ENCODE measurements at regions not wholly inside any gene's neighbourhood (a gene's known extent, or its start where the extent isn't known, plus 50 kb on each side); places are given as distances from the start of the nearest gene placed in this dataset.

DNA sequence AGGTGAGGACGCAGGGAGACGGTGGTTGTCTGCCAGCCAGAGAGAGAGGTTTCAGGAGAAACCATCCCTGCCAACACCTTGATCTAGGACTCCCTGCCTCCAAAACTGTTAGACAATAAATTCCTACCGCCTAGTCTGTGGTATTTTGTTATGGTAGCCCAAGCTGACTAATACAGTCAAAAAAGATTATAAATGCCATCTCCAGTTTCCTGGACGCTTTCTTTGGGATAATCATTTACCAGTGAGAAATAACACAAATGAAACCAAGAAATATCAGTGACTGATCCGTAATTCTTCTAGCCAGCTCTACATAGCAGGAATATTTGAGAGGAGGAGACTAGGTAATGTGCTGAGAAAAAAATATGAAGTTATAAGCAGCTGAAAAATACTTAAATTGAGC is 707.8 kb upstream of the LMCD1 start:
- Histone ChIP-seq H3K4me3 (ENCODE audit: low read length) (no peak overlapping the region), H3K9ac (ENCODE audit: low read depth, low read length) (no peak overlapping the region), H3K9me3 (replicated peaks; ENCODE audit: low read length) (peaks cover 3% of the 10 kb centered on the region), H3K4me2 (ENCODE audit: low read length) (no peak overlapping the region), H3K4me1 (ENCODE audit: control insufficient read depth, insufficient read depth, low read length) (no peaks in the 10 kb centered on the region), H3K36me3 (ENCODE audit: insufficient read depth, low read length) (no peaks in the 10 kb centered on the region), H3K27me3 (ENCODE audit: control insufficient read depth, insufficient read depth, low read length) (no peaks in the 10 kb centered on the region)

DNA sequence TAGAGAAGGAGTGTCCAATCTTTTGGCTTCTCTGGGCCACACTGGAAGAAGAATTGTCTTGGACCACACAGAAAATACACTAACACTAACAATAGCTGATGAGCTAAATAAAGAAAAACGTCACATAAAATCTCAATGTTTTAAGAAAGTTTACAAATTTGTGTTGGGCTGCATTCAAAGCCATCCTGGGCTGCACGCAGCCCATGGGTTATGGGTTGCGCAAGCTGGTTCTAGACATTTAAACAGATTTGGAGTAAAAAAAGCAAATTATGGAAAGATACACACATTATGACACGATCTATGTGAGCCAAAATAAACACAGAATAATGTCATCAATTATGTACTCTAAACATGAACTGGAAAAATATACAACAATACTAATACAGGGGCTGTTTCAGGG is 703.3 kb upstream of the LMCD1 start:
- H3K4me1 ChIP-seq (ENCODE audit: control insufficient read depth, insufficient read depth, low read length), result no peaks in the 10 kb centered on the region
- H3K4me3 ChIP-seq (ENCODE audit: low read length), result no peak overlapping the region
- no peaks in the 10 kb centered on the region for H3K27me3 ChIP-seq (ENCODE audit: control insufficient read depth, insufficient read depth, low read length)
- no peaks in the 10 kb centered on the region for H3K36me3 ChIP-seq (ENCODE audit: insufficient read depth, low read length)
- no peak overlapping the region for H3K4me2 ChIP-seq (ENCODE audit: low read length)
- H3K9me3 ChIP-seq (replicated peaks; ENCODE audit: low read length), result no peaks in the 10 kb centered on the region
- H3K9ac ChIP-seq (ENCODE audit: low read depth, low read length), result no peak overlapping the region

DNA sequence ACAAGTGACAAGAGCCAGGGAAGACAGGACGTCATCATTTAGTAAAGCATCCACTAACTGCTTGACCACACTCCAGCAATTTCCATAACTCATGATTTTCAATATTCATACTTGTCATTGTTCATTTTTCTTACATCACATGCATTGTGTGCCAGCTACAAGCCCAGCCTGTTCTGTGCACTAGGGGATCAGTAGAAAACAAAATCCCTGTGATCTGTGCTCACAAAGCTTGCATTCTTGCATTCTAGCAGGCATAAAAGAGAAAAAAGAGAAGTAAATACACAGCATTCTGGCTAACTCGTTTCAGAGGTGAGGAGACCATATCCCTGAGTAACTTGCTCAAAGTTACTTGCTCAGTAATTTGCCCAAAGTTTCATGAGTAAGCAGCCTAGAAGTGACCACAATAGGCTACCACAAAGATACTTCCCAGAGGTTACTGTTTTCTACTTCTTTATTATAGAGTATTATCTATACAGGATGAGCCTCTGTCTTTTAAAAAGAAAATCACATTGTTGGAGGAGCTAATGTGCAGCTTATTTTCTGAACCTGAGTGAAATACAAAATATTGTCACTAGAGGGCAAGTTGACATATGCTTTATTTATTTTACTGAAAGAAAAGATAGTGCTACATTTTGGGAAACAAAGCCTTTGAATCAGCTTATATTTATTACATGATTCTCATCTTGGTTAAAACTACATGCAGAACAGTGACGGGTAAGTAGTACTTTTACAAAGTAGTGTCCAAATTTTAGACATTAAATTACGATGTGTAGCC is 701.4 kb upstream of the LMCD1 start:
- Histone ChIP-seq H3K9me3 (replicated peaks; ENCODE audit: low read length) (no peaks in the 10 kb centered on the region), H3K4me2 (ENCODE audit: low read length) (no peak overlapping the region), H3K9ac (ENCODE audit: low read depth, low read length) (no peak overlapping the region), H3K4me3 (ENCODE audit: low read length) (no peak overlapping the region), H3K27me3 (ENCODE audit: control insufficient read depth, insufficient read depth, low read length) (no peaks in the 10 kb centered on the region), H3K4me1 (ENCODE audit: control insufficient read depth, insufficient read depth, low read length) (no peaks in the 10 kb centered on the region), H3K36me3 (ENCODE audit: insufficient read depth, low read length) (no peaks in the 10 kb centered on the region)

DNA sequence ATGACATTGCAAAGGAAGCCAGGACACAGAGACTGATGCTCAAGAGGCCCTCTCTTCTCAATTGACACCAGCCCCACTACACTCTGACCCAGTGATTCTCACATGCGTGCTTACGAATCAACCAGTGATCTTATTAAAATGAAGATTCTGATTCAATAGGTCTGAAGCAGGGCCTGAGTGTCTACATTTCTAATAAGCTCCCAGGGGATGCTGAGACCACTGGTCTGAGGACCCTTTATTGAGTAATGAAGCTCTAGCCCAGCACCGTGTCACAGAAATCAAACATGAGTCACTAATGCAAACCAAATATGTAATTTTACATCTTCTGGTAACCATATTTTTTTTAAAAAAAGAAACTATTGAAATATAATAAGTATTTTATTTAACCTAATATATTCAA is 689.1 kb upstream of the LMCD1 start:
- no peak overlapping the region for H3K4me3 ChIP-seq (ENCODE audit: low read length)
- no peaks in the 10 kb centered on the region for H3K4me1 ChIP-seq (ENCODE audit: control insufficient read depth, insufficient read depth, low read length)
- H3K4me2 ChIP-seq (ENCODE audit: low read length), result no peak overlapping the region
- H3K9ac ChIP-seq (ENCODE audit: low read depth, low read length), result no peak overlapping the region
- no peaks in the 10 kb centered on the region for H3K27me3 ChIP-seq (ENCODE audit: control insufficient read depth, insufficient read depth, low read length)
- no peaks in the 10 kb centered on the region for H3K36me3 ChIP-seq (ENCODE audit: insufficient read depth, low read length)
- H3K9me3 ChIP-seq (replicated peaks; ENCODE audit: low read length), result peaks cover 7% of the 10 kb centered on the region

DNA sequence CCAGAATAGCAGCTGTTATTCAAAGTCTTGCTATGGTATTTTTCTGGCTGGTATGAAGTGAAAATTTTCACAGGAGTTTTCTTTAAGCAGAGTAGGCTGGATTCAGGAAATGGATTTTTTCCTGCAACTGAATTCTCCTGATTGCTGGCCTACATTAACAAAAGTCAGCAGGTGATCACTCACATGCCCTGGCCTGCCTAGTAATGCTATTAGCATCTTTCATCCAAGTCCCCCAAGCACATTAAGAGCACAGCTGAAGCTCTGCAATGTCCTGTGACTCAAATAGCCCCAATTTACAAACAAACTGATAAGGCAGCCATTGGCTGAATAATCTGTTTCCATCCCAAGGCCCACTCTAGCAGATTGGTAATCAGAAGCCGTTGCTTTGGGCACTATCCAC is 688.3 kb upstream of the LMCD1 start:
- no peaks in the 10 kb centered on the region for H3K4me1 ChIP-seq (ENCODE audit: control insufficient read depth, insufficient read depth, low read length)
- no peak overlapping the region for H3K9ac ChIP-seq (ENCODE audit: low read depth, low read length)
- no peak overlapping the region for H3K4me2 ChIP-seq (ENCODE audit: low read length)
- H3K36me3 ChIP-seq (ENCODE audit: insufficient read depth, low read length), result no peaks in the 10 kb centered on the region
- peaks cover 7% of the 10 kb centered on the region for H3K9me3 ChIP-seq (replicated peaks; ENCODE audit: low read length)
- H3K4me3 ChIP-seq (ENCODE audit: low read length), result no peak overlapping the region
- no peaks in the 10 kb centered on the region for H3K27me3 ChIP-seq (ENCODE audit: control insufficient read depth, insufficient read depth, low read length)

DNA sequence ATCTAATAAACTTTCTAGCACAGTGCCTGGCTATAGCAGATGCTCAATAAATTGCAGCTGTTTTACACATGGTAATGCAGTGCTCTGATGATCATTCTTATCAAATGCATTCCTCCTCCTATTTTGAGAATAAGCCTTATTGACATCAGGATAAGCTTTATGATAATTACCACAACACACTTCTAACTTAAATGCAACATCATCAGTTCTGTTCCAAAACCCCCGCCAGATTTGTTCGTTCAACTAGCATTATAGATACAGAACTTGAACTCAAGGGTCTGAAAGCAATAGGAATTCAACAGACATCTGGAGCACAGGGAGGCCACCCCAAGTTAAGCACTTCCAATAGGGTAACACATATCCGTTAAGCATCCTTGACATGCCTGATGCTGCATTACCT is 684.4 kb upstream of the LMCD1 start:
- Histone ChIP-seq H3K4me3 (ENCODE audit: low read length) (no peak overlapping the region), H3K9ac (ENCODE audit: low read depth, low read length) (no peak overlapping the region), H3K4me2 (ENCODE audit: low read length) (no peak overlapping the region), H3K4me1 (ENCODE audit: control insufficient read depth, insufficient read depth, low read length) (no peaks in the 10 kb centered on the region), H3K36me3 (ENCODE audit: insufficient read depth, low read length) (no peaks in the 10 kb centered on the region), H3K9me3 (replicated peaks; ENCODE audit: low read length) (peaks cover 7% of the 10 kb centered on the region), H3K27me3 (ENCODE audit: control insufficient read depth, insufficient read depth, low read length) (no peaks in the 10 kb centered on the region)

DNA sequence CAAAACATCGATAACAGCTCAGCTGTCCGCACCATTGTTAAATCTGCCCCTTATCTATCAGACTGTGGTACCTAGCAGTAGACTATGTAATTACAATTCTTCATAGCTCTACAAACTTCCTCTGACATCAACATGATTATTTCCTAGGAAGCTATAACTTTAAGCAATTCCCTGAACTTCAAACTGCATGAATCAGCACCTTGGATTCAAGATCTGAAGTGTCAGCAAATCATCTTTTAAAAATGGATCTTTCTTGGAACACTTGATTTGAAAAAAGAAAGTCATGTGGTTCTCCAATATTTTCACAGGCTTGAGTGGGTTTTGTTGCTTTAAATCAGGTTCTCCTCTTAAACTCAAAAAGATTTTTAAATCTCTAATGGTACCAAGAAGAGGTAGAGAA is 680.7 kb upstream of the LMCD1 start:
- Histone ChIP-seq H3K36me3 (ENCODE audit: insufficient read depth, low read length) (no peaks in the 10 kb centered on the region), H3K4me2 (ENCODE audit: low read length) (no peak overlapping the region), H3K4me3 (ENCODE audit: low read length) (no peak overlapping the region), H3K27me3 (ENCODE audit: control insufficient read depth, insufficient read depth, low read length) (no peaks in the 10 kb centered on the region), H3K9ac (ENCODE audit: low read depth, low read length) (no peak overlapping the region), H3K4me1 (ENCODE audit: control insufficient read depth, insufficient read depth, low read length) (no peaks in the 10 kb centered on the region), H3K9me3 (replicated peaks; ENCODE audit: low read length) (peaks cover 9% of the 10 kb centered on the region)

DNA sequence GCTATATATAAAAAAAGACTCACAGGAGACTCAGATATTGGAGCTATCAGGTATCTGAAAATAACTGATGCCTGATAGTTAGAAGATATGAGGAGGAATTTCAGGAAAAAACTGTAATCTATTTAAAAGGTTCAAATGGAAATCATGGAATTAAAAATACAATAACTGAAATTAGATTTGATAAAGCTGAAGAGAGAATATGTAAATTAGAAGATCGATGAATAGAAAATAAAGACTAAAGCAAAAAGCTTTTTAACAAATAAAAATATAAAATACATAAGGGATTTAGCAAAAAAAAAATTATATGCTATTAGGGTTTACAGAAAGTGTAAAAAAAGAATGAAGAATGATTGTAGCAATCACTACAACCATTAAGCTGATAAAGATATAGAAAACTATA is 679.8 kb upstream of the LMCD1 start:
- H3K9me3 ChIP-seq (replicated peaks; ENCODE audit: low read length), result peaks cover 4% of the 10 kb centered on the region
- H3K9ac ChIP-seq (ENCODE audit: low read depth, low read length), result no peak overlapping the region
- H3K4me3 ChIP-seq (ENCODE audit: low read length), result no peak overlapping the region
- H3K36me3 ChIP-seq (ENCODE audit: insufficient read depth, low read length), result no peaks in the 10 kb centered on the region
- no peaks in the 10 kb centered on the region for H3K4me1 ChIP-seq (ENCODE audit: control insufficient read depth, insufficient read depth, low read length)
- no peak overlapping the region for H3K4me2 ChIP-seq (ENCODE audit: low read length)
- H3K27me3 ChIP-seq (ENCODE audit: control insufficient read depth, insufficient read depth, low read length), result no peaks in the 10 kb centered on the region

DNA sequence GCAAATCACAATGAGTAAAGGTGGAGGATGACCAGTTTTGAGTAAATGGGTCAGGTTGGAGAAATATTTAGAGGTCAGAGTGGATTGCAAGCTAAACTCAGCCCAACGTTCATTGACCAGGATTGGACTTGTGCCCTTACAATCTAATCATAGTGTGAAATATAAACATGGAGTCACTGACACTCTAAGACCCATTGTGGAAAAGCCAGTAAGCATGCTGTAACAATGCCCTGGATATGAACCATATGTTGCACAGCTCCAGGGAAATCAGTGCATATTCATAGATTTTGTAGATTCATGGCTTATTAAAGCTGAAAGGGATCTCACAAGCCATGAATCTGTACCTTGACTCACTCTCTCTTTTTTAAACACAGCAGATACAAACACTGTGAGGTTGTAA is 660.2 kb upstream of the LMCD1 start:
- Histone ChIP-seq H3K9me3 (replicated peaks; ENCODE audit: low read length) (no peaks in the 10 kb centered on the region), H3K4me1 (ENCODE audit: control insufficient read depth, insufficient read depth, low read length) (no peaks in the 10 kb centered on the region), H3K36me3 (ENCODE audit: insufficient read depth, low read length) (no peaks in the 10 kb centered on the region), H3K4me3 (ENCODE audit: low read length) (no peak overlapping the region), H3K9ac (ENCODE audit: low read depth, low read length) (no peak overlapping the region), H3K4me2 (ENCODE audit: low read length) (no peak overlapping the region), H3K27me3 (ENCODE audit: control insufficient read depth, insufficient read depth, low read length) (no peaks in the 10 kb centered on the region)

DNA sequence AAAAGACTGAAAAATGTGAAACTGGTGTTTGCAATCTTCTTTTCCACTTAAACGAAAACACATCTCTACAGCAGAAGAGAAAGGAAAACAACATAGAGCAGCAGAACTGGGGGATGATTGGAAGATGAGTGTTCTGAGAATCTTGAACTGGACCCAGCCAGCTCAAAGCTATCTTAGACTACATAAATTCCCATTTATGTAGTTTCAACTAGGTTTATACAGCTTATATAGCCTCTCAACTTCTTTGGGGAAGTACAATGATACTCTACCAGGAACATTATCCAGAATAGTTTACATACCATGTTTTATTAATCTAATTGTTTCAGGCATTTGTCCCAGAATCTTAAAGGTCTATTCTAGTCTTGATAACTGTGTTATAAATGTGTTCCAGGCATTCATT is 658.2 kb upstream of the LMCD1 start:
- no peaks in the 10 kb centered on the region for H3K27me3 ChIP-seq (ENCODE audit: control insufficient read depth, insufficient read depth, low read length)
- no peak overlapping the region for H3K9ac ChIP-seq (ENCODE audit: low read depth, low read length)
- no peaks in the 10 kb centered on the region for H3K36me3 ChIP-seq (ENCODE audit: insufficient read depth, low read length)
- no peaks in the 10 kb centered on the region for H3K4me1 ChIP-seq (ENCODE audit: control insufficient read depth, insufficient read depth, low read length)
- H3K4me3 ChIP-seq (ENCODE audit: low read length), result no peak overlapping the region
- no peak overlapping the region for H3K4me2 ChIP-seq (ENCODE audit: low read length)
- H3K9me3 ChIP-seq (replicated peaks; ENCODE audit: low read length), result no peaks in the 10 kb centered on the region

DNA sequence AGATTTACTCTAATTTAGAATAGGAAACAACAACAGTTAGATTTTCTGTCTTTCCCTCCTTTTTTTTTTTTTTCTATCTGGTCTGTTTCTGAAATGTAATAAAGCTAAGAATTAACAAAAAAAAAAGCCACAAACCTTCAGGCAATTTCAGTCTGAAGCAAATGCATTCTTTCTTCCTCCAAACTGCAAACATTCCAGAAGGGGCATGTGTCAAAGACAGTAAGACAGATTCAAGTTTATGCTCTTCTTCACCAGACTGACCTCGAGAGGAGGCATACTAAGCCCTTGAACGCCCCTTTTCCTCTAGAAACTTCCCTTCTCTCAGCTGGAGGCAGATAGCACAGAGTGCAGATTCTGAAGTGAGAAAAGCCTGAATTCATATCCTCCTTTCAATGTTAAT is 654.6 kb upstream of the LMCD1 start:
- H3K4me3 ChIP-seq (ENCODE audit: low read length), result no peak overlapping the region
- no peaks in the 10 kb centered on the region for H3K27me3 ChIP-seq (ENCODE audit: control insufficient read depth, insufficient read depth, low read length)
- no peaks in the 10 kb centered on the region for H3K9me3 ChIP-seq (replicated peaks; ENCODE audit: low read length)
- no peak overlapping the region for H3K4me2 ChIP-seq (ENCODE audit: low read length)
- no peaks in the 10 kb centered on the region for H3K4me1 ChIP-seq (ENCODE audit: control insufficient read depth, insufficient read depth, low read length)
- H3K9ac ChIP-seq (ENCODE audit: low read depth, low read length), result no peak overlapping the region
- H3K36me3 ChIP-seq (ENCODE audit: insufficient read depth, low read length), result no peaks in the 10 kb centered on the region

DNA sequence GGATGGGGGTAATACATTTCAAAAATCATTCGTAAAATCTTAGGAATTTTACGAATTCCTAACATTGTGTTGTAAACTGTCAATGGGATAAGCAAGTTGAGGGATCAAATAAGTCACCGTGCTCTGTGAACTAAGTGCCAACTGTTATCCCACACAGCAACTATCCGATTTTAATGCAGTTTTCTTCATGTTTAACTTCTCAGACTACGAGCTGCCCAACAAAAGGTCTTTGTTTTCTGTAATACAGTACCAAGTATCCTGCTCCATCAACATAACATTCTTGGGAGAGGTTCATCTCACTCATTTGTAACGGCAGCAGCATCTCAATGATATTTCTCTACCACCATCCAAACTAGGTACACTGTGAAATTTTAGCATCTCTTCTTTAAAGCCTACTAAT is 654.1 kb upstream of the LMCD1 start:
- Histone ChIP-seq H3K36me3 (ENCODE audit: insufficient read depth, low read length) (no peaks in the 10 kb centered on the region), H3K4me1 (ENCODE audit: control insufficient read depth, insufficient read depth, low read length) (no peaks in the 10 kb centered on the region), H3K4me3 (ENCODE audit: low read length) (no peak overlapping the region), H3K9ac (ENCODE audit: low read depth, low read length) (no peak overlapping the region), H3K27me3 (ENCODE audit: control insufficient read depth, insufficient read depth, low read length) (no peaks in the 10 kb centered on the region), H3K4me2 (ENCODE audit: low read length) (no peak overlapping the region), H3K9me3 (replicated peaks; ENCODE audit: low read length) (no peaks in the 10 kb centered on the region)
